B cell (primary cell): ENCODE measurements at regions not wholly inside any gene's neighbourhood (a gene's known extent, or its start where the extent isn't known, plus 50 kb on each side); places are given as distances from the start of the nearest gene placed in this dataset.

ENCODE experiments used
- CTCF ChIP-seq: fragments of 200-600 bp; IDR thresholded peaks from one replicate; pipeline ENCODE4 v1.8.0; 2022; ENCODE audit warnings: antibody characterized with exemption, mild to moderate bottlenecking
- EZH2 ChIP-seq: IDR thresholded peaks from 2 replicates; pipeline ENCODE4 v1.6.1; 2012; ENCODE audit warnings: borderline replicate concordance, low read depth, mild to moderate bottlenecking, moderate library complexity, low read length; ENCODE audit not compliant: insufficient read depth, poor library complexity, severe bottlenecking

GRCh38 chr4:59700651-59701050 is 1499.5 kb upstream of the ADGRL3 start:
- no peak for TF ChIP-seq CTCF
- TF ChIP-seq EZH2 = no peak
